Activated CD4-positive, alpha-beta T cell treated with anti-CD3 and anti-CD28 coated beads, Interleukin-2, amount 50 U/mL, for 16 hours (primary cell): ENCODE measurements at regions not wholly inside any gene's neighbourhood (a gene's known extent, or its start where the extent isn't known, plus 50 kb on each side); places are given as distances from the start of the nearest gene placed in this dataset.
A peak's percentile ranks its signal among the peaks of the same experiment; 100 is the strongest.
"Not testable (repeated sequence)": the region's sequence is repeated elsewhere in the genome, so short reads cannot be mapped to it uniquely, and the experiment has no call there.

Experiments
- DNase-seq: peaks from one replicate; pipeline ENCODE4 v3.0.0-alpha.2; 2020

- no peak for DNase-seq
Observed at GRCh38 chr10:14423111-14423744, 92.5 kb upstream of the FRMD4A start.

- no peak for DNase-seq
Observed at GRCh38 chr10:14422431-14422830, 91.7 kb upstream of the FRMD4A start.

- DNase-seq, result no peak
Observed at GRCh38 chr10:14421941-14422340, 91.2 kb upstream of the FRMD4A start.

- not testable (repeated sequence) for DNase-seq
Observed at GRCh38 chr10:14417336-14417735, 86.6 kb upstream of the FRMD4A start.

GRCh38 chr10:14416308-14416700 is 85.6 kb upstream of the FRMD4A start:
- DNase-seq, result no peak

GRCh38 chr10:14415676-14416307 is 85.1 kb upstream of the FRMD4A start:
- DNase-seq, result no peak

- DNase-seq, result no peak
Observed at GRCh38 chr10:14414901-14415300, 84.2 kb upstream of the FRMD4A start.

- DNase-seq, result no peak
Observed at GRCh38 chr10:14413523-14413922, 82.8 kb upstream of the FRMD4A start.

- DNase-seq, result no peak
Observed at GRCh38 chr10:14412624-14413023, 81.9 kb upstream of the FRMD4A start.

- DNase-seq, result peak; percentile 3
Observed at GRCh38 chr10:14409856-14410458, 79.2 kb upstream of the FRMD4A start.

- no peak for DNase-seq
Observed at GRCh38 chr10:14409247-14409646, 78.5 kb upstream of the FRMD4A start.

GRCh38 chr10:14408139-14408538 is 77.4 kb upstream of the FRMD4A start:
- no peak for DNase-seq

- DNase-seq, result no peak
Observed at GRCh38 chr10:14407567-14407966, 76.8 kb upstream of the FRMD4A start.

- DNase-seq, result no peak
Observed at GRCh38 chr10:14405076-14406065, 74.6 kb upstream of the FRMD4A start.

- DNase-seq, result no peak
Observed at GRCh38 chr10:14403881-14404623, 73.3 kb upstream of the FRMD4A start.

- no peak for DNase-seq
Observed at GRCh38 chr10:14403359-14403758, 72.6 kb upstream of the FRMD4A start.

- DNase-seq, result no peak
Observed at GRCh38 chr10:14399641-14400040, 68.9 kb upstream of the FRMD4A start.

- DNase-seq, result no peak
Observed at GRCh38 chr10:14397066-14397465, 66.3 kb upstream of the FRMD4A start.

GRCh38 chr10:14396411-14397048 is 65.8 kb upstream of the FRMD4A start:
- DNase-seq, result no peak

- no peak for DNase-seq
Observed at GRCh38 chr10:14394179-14394578, 63.5 kb upstream of the FRMD4A start.

- DNase-seq, result no peak
Observed at GRCh38 chr10:14391342-14391741, 60.6 kb upstream of the FRMD4A start.

GRCh38 chr10:14389981-14390590 is 59.4 kb upstream of the FRMD4A start:
- peak; percentile 87 for DNase-seq
